ENCODE measurements at regions not wholly inside any gene's neighbourhood (a gene's known extent, or its start where the extent isn't known, plus 50 kb on each side); places are given as distances from the start of the nearest gene placed in this dataset.

DNA sequence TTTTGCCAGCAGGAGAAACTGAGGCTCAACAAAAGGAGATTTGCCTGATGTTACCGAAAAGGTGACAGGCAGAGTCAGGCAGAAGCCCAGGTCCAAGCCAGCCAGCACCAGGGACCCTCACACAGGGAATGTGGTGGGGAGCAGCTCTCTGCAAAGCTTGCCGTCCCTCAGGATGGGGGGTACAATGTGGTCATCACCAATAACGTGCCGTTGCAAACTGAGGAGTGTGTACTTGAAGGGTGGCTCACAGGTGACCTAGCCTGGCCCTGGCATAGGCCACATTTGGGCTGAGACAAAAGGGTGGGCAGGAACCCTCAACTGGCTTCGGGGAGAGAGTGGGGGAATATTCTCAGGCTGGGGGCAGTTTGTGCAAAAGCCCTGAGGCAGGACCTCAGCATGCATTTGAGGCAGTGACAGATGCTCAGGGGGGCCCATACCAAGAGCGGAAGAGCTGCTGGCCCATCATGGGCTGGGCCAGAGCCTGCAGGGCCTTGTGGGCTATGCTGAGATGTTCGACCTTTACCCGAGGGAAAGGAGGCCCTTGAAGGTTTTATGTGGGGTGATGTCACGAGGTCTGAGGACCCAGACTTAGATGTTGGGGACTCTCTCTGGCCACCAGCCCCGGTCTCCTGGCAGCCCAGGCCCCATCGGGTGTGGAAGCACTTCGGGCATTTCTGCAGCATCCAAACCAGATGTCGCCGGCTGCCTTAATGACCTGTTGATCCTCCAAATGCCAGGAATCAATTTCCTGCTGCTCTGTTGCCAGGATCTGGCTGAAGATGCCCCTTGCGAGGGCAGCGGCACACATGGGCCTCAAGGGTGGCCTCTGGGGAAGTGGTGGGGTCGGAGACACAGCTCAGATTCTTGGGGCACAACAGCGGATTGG is 57.4 kb upstream of the SHISAL1 start:
- H3K9me2 ChIP-seq (ENCODE audit: insufficient read depth, low read length), result no peaks in the 10 kb centered on the region
- H3F3A ChIP-seq (ENCODE audit: insufficient read depth, low read length, poor library complexity, severe bottlenecking), result no peaks in the 10 kb centered on the region
- H3K9ac ChIP-seq (ENCODE audit: low read length), result no peak overlapping the region
- H2AFZ ChIP-seq (ENCODE audit: low read depth, low read length), result no peak overlapping the region
- no peaks in the 10 kb centered on the region for H4K20me1 ChIP-seq (ENCODE audit: insufficient read depth)
- TF ChIP-seq, protein P1, sequence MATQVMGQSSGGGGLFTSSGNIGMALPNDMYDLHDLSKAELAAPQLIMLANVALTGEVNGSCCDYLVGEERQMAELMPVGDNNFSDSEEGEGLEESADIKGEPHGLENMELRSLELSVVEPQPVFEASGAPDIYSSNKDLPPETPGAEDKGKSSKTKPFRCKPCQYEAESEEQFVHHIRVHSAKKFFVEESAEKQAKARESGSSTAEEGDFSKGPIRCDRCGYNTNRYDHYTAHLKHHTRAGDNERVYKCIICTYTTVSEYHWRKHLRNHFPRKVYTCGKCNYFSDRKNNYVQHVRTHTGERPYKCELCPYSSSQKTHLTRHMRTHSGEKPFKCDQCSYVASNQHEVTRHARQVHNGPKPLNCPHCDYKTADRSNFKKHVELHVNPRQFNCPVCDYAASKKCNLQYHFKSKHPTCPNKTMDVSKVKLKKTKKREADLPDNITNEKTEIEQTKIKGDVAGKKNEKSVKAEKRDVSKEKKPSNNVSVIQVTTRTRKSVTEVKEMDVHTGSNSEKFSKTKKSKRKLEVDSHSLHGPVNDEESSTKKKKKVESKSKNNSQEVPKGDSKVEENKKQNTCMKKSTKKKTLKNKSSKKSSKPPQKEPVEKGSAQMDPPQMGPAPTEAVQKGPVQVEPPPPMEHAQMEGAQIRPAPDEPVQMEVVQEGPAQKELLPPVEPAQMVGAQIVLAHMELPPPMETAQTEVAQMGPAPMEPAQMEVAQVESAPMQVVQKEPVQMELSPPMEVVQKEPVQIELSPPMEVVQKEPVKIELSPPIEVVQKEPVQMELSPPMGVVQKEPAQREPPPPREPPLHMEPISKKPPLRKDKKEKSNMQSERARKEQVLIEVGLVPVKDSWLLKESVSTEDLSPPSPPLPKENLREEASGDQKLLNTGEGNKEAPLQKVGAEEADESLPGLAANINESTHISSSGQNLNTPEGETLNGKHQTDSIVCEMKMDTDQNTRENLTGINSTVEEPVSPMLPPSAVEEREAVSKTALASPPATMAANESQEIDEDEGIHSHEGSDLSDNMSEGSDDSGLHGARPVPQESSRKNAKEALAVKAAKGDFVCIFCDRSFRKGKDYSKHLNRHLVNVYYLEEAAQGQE (IDR thresholded peaks at IDR 0.05; ENCODE audit: borderline replicate concordance), result no peak
- TF ChIP-seq MXI1 (conservative IDR thresholded peaks at IDR 0.05; ENCODE audit: poor library complexity, severe bottlenecking) (no peak), TAF1 (IDR thresholded peaks at IDR 0.05; ENCODE audit: low read depth) (no peak), SMC3 (conservative IDR thresholded peaks at IDR 0.05; ENCODE audit: poor library complexity) (no peak), RAD21 (conservative IDR thresholded peaks at IDR 0.05) (no peak), EZH2 (IDR thresholded peaks at IDR 0.05; ENCODE audit: borderline replicate concordance, insufficient read depth, low read length, poor library complexity, severe bottlenecking) (no peak), POLR2AphosphoS5 (IDR thresholded peaks at IDR 0.05) (no peak), EP300 (conservative IDR thresholded peaks at IDR 0.05; ENCODE audit: poor library complexity, severe bottlenecking) (no peak)
- TF ChIP-seq, protein P2, sequence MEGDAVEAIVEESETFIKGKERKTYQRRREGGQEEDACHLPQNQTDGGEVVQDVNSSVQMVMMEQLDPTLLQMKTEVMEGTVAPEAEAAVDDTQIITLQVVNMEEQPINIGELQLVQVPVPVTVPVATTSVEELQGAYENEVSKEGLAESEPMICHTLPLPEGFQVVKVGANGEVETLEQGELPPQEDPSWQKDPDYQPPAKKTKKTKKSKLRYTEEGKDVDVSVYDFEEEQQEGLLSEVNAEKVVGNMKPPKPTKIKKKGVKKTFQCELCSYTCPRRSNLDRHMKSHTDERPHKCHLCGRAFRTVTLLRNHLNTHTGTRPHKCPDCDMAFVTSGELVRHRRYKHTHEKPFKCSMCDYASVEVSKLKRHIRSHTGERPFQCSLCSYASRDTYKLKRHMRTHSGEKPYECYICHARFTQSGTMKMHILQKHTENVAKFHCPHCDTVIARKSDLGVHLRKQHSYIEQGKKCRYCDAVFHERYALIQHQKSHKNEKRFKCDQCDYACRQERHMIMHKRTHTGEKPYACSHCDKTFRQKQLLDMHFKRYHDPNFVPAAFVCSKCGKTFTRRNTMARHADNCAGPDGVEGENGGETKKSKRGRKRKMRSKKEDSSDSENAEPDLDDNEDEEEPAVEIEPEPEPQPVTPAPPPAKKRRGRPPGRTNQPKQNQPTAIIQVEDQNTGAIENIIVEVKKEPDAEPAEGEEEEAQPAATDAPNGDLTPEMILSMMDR (IDR thresholded peaks at IDR 0.05; ENCODE audit: poor library complexity, severe bottlenecking), result no peak
- H3K79me2 ChIP-seq (replicated peaks; ENCODE audit: insufficient read depth, low read length), result no peaks in the 10 kb centered on the region
- H3K4me2 ChIP-seq (ENCODE audit: low read length), result no peak overlapping the region
- H3K4me3 ChIP-seq (ENCODE audit: low read length), result no peak overlapping the region
- H3K27me3 ChIP-seq (ENCODE audit: insufficient read depth, low read depth, low read length), result no peaks in the 10 kb centered on the region
- no peaks in the 10 kb centered on the region for H3K36me3 ChIP-seq (ENCODE audit: insufficient read depth, low read length)
- peaks cover 3% of the 10 kb centered on the region for H3K9me3 ChIP-seq (ENCODE audit: low read length)
- no peak overlapping the region for H3K27ac ChIP-seq (ENCODE audit: low read length)

DNA sequence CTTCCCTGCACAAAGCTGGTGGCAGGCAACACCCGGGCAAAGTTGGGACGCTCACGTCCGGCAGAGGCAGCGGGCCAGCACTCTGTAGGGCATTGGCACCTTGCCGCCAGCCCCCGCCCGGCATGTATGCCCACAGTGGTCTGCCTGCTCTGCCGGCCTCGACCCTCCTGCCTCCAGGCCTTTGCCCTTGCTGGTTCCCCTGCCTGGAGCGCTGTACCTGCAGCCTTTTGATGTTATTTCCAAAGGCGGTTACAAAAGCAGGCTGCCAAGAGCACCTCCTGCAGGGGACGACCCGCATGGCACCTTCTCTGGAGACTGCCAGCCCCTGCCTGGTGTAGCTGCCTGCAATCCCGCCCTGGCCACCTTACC is 56.5 kb upstream of the SHISAL1 start:
- no peaks in the 10 kb centered on the region for H3K79me2 ChIP-seq (replicated peaks; ENCODE audit: insufficient read depth, low read length)
- no peaks in the 10 kb centered on the region for H3F3A ChIP-seq (ENCODE audit: insufficient read depth, low read length, poor library complexity, severe bottlenecking)
- H3K27ac ChIP-seq (ENCODE audit: low read length), result no peak overlapping the region
- H2AFZ ChIP-seq (ENCODE audit: low read depth, low read length), result no peak overlapping the region
- TF ChIP-seq RAD21 (conservative IDR thresholded peaks at IDR 0.05) (no peak), POLR2AphosphoS5 (IDR thresholded peaks at IDR 0.05) (no peak)
- TF ChIP-seq, protein P2 (IDR thresholded peaks at IDR 0.05; ENCODE audit: poor library complexity, severe bottlenecking), result peak; percentile 31
- H3K9ac ChIP-seq (ENCODE audit: low read length), result no peak overlapping the region
- H3K9me2 ChIP-seq (ENCODE audit: insufficient read depth, low read length), result no peaks in the 10 kb centered on the region
- H3K36me3 ChIP-seq (ENCODE audit: insufficient read depth, low read length), result no peaks in the 10 kb centered on the region
- H3K4me3 ChIP-seq (ENCODE audit: low read length), result no peak overlapping the region
- H3K27me3 ChIP-seq (ENCODE audit: insufficient read depth, low read depth, low read length), result no peaks in the 10 kb centered on the region
- H3K4me2 ChIP-seq (ENCODE audit: low read length), result no peak overlapping the region
- no peaks in the 10 kb centered on the region for H4K20me1 ChIP-seq (ENCODE audit: insufficient read depth)
- no peaks in the 10 kb centered on the region for H3K9me3 ChIP-seq (ENCODE audit: low read length)
